ENCODE measurements at regions not wholly inside any gene's neighbourhood (a gene's known extent, or its start where the extent isn't known, plus 50 kb on each side); places are given as distances from the start of the nearest gene placed in this dataset.

GRCh38 chr1:101474039-101474665, 237.3 kb downstream of the S1PR1 start:
- peak; percentile 16 for DNase-seq (ENCODE audit: low spot score)
- BruUV-seq (replicated peaks) = no TSS peak
- CTCF ChIA-PET (ENCODE audit: low intra/inter-chr PET ratio, low total read pairs) = no interaction called here

More at GRCh38 chr1:101474039-101474665, 237.3 kb downstream of the S1PR1 start:
- WGBS (ENCODE audit: low lambda C conversion rate) = 0% methylated on average over 1 of the region's 1 CpG
- H3K79me2 ChIP-seq (ENCODE audit: insufficient read depth, low read length) = no peaks in the 10 kb centered on the region
- in situ Hi-C loops (cut with HindIII; ENCODE audit: extremely low pct_ligation_motif_present, low pct_unique_long_range_greater_than_20kb) (no loop called here), intact Hi-C loops (cut with micrococcal nuclease; ENCODE audit: unreplicated experiment) (no loop called here)
- no peak overlapping the region for H3K27ac ChIP-seq (ENCODE audit: extremely low read length, insufficient read depth, low read length)
- no peaks in the 10 kb centered on the region for H3K27me3 ChIP-seq (ENCODE audit: control insufficient read depth in 1 of 2, insufficient read depth in 2 of 2, low read length in 2 of 2)
- no peaks in the 10 kb centered on the region for H4K20me1 ChIP-seq (ENCODE audit: insufficient read depth, low read length)
- no peak overlapping the region for H3K4me2 ChIP-seq (ENCODE audit: low read depth, low read length)
- H3K9ac ChIP-seq (ENCODE audit: insufficient read depth, low read depth, low read length) = no peak overlapping the region
- TF ChIP-seq NR2F6 (IDR thresholded peaks at IDR 0.05) (no peak), NR2F6 (CRISPR knock-in tag; IDR thresholded peaks at IDR 0.05) (no peak), ZBTB37 (CRISPR knock-in tag; IDR thresholded peaks at IDR 0.05) (no peak), ZNF761 (CRISPR knock-in tag; conservative IDR thresholded peaks at IDR 0.05) (no peak), PBX2 (CRISPR knock-in tag; IDR thresholded peaks at IDR 0.05) (no peak), NCOR1 (IDR thresholded peaks at IDR 0.05; ENCODE audit: borderline replicate concordance, low read length) (no peak)
- TF ChIP-seq, protein P1, sequence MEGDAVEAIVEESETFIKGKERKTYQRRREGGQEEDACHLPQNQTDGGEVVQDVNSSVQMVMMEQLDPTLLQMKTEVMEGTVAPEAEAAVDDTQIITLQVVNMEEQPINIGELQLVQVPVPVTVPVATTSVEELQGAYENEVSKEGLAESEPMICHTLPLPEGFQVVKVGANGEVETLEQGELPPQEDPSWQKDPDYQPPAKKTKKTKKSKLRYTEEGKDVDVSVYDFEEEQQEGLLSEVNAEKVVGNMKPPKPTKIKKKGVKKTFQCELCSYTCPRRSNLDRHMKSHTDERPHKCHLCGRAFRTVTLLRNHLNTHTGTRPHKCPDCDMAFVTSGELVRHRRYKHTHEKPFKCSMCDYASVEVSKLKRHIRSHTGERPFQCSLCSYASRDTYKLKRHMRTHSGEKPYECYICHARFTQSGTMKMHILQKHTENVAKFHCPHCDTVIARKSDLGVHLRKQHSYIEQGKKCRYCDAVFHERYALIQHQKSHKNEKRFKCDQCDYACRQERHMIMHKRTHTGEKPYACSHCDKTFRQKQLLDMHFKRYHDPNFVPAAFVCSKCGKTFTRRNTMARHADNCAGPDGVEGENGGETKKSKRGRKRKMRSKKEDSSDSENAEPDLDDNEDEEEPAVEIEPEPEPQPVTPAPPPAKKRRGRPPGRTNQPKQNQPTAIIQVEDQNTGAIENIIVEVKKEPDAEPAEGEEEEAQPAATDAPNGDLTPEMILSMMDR (CRISPR knock-in tag; IDR thresholded peaks at IDR 0.05) = peak; percentile 51
- TF ChIP-seq, protein P2, sequence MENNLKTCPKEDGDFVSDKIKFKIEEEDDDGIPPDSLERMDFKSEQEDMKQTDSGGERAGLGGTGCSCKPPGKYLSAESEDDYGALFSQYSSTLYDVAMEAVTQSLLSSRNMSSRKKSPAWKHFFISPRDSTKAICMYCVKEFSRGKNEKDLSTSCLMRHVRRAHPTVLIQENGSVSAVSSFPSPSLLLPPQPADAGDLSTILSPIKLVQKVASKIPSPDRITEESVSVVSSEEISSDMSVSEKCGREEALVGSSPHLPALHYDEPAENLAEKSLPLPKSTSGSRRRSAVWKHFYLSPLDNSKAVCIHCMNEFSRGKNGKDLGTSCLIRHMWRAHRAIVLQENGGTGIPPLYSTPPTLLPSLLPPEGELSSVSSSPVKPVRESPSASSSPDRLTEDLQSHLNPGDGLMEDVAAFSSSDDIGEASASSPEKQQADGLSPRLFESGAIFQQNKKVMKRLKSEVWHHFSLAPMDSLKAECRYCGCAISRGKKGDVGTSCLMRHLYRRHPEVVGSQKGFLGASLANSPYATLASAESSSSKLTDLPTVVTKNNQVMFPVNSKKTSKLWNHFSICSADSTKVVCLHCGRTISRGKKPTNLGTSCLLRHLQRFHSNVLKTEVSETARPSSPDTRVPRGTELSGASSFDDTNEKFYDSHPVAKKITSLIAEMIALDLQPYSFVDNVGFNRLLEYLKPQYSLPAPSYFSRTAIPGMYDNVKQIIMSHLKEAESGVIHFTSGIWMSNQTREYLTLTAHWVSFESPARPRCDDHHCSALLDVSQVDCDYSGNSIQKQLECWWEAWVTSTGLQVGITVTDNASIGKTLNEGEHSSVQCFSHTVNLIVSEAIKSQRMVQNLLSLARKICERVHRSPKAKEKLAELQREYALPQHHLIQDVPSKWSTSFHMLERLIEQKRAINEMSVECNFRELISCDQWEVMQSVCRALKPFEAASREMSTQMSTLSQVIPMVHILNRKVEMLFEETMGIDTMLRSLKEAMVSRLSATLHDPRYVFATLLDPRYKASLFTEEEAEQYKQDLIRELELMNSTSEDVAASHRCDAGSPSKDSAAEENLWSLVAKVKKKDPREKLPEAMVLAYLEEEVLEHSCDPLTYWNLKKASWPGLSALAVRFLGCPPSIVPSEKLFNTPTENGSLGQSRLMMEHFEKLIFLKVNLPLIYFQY (CRISPR knock-in tag; IDR thresholded peaks at IDR 0.05; ENCODE audit: borderline replicate concordance) = no peak
- H3K9me3 ChIP-seq (ENCODE audit: low read length) = no peaks in the 10 kb centered on the region
- no peak overlapping the region for H3K4me3 ChIP-seq (replicated peaks in 1 of 3; ENCODE audit: insufficient read depth in 1 of 3, low read depth in 2 of 3, low read length in 3 of 3)
- H3K36me3 ChIP-seq (replicated peaks in 1 of 2; ENCODE audit: control insufficient read depth in 1 of 2, insufficient read depth in 2 of 2, low read length in 2 of 2) = no peaks in the 10 kb centered on the region
- no peak overlapping the region for H2AFZ ChIP-seq (ENCODE audit: low read length)
- FAIRE-seq (peak; percentile 34), ATAC-seq (peak; percentile 65; the same call in 2 of the 3 replicates)
- POLR2A ChIA-PET = no interaction called here
- H3K4me1 ChIP-seq (ENCODE audit: insufficient read depth, low read length) = no peaks in the 10 kb centered on the region

Data from HepG2 (cell line).